ENCODE measurements at regions not wholly inside any gene's neighbourhood (a gene's known extent, or its start where the extent isn't known, plus 50 kb on each side); places are given as distances from the start of the nearest gene placed in this dataset.
"Not testable (repeated sequence)": the region's sequence is repeated elsewhere in the genome, so short reads cannot be mapped to it uniquely, and the experiment has no call there.

DNA sequence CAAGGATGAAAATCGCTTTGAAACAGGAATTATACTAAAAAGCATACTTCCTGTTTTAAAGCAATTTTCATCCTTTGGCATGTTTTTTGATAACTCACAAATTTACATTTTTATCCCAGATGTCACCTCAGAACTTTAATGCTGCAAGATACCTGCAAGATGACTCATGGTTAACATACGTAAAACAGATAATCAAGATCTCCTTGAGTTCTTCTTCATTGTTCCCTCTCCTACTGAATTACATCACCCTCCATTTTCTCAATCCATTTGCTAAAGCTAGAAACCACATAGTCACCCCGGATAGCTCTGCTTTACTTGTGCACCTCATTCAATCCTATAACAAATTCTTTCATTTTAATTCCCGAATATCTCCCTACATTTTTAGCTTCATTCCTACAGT lies 1114.2 kb downstream of the PLA2G4A start:
- Mint-ChIP-seq H3K27ac (ENCODE audit: unreplicated experiment) (no peak overlapping the region), H3K27me3 (ENCODE audit: low read depth) (peaks cover 2% of the 10 kb centered on the region), H3K9me3 (ENCODE audit: low read depth) (peaks cover 14% of the 10 kb centered on the region), H3K4me3 (ENCODE audit: unreplicated experiment) (no peak overlapping the region), H3K4me1 (ENCODE audit: low read depth) (no peaks in the 10 kb centered on the region), H3K36me3 (ENCODE audit: low read depth) (peaks cover 2% of the 10 kb centered on the region)
- DNase-seq (ENCODE audit: low spot score): no peak
- TF ChIP-seq, protein P1, sequence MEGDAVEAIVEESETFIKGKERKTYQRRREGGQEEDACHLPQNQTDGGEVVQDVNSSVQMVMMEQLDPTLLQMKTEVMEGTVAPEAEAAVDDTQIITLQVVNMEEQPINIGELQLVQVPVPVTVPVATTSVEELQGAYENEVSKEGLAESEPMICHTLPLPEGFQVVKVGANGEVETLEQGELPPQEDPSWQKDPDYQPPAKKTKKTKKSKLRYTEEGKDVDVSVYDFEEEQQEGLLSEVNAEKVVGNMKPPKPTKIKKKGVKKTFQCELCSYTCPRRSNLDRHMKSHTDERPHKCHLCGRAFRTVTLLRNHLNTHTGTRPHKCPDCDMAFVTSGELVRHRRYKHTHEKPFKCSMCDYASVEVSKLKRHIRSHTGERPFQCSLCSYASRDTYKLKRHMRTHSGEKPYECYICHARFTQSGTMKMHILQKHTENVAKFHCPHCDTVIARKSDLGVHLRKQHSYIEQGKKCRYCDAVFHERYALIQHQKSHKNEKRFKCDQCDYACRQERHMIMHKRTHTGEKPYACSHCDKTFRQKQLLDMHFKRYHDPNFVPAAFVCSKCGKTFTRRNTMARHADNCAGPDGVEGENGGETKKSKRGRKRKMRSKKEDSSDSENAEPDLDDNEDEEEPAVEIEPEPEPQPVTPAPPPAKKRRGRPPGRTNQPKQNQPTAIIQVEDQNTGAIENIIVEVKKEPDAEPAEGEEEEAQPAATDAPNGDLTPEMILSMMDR (IDR thresholded peaks at IDR 0.05): no peak

DNA sequence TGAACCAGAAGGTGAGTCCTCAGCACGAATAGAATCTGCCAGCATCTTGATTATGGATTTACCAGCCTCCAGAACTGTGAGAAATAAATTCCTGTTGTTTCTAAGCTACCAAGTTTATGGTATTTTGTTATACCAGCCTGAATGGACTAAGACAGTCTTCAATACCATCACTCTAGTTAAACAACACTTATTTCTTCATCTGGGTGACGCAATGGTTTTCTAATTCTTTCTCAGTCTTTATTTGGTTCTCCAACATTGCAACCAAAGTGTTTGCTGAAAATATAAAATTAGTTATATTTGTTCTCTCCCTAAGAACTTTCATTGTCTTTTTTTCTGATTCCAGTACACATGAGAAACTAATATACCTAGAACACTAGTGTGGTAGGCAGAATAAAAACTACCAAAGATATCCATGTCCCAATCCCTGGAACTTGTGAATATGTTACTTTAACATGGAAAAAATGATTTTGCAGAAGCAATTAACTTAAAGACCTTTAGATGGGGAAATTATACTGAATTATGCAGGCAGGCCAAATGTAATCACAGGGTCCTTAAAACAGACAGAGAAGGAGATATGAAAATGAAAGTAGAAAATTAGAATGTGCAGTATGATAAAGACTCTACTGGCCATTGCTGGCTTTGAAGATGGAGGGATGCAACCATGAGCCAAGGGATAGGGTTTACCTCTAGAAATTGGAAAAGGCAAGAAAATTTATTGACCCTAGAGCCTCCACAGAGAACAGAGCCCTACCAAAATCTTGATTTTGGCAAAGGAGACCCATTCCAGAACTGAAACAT lies 1115.1 kb downstream of the PLA2G4A start:
- H3K36me3 Mint-ChIP-seq (ENCODE audit: low read depth): peaks cover 2% of the 10 kb centered on the region

DNA sequence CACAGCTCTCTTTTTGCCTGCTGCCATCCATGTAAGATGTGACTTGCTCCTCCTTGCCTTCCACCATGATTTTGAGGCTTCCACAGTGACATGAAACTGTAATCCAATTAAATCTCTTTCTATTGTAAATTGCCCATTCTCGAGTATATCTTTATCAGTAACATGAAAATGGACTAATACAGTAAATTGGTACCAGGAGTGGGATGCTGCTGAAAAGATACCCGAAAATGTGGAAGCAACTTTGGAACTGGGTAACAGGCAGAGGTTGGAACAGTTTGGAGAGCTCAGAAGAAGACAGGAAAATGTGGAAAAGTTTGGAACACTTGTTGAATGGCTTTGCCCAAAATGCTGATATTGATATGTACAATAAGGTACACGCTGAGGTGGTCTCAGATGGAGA lies 1117.9 kb downstream of the PLA2G4A start:
- not testable (repeated sequence) for H3K4me1 Mint-ChIP-seq (ENCODE audit: low read depth); H3K27me3 Mint-ChIP-seq (ENCODE audit: low read depth); H3K36me3 Mint-ChIP-seq (ENCODE audit: low read depth); DNase-seq (ENCODE audit: low spot score); H3K4me3 Mint-ChIP-seq (ENCODE audit: unreplicated experiment); H3K27ac Mint-ChIP-seq (ENCODE audit: unreplicated experiment)
- peaks cover 25% of the 10 kb centered on the region for H3K9me3 Mint-ChIP-seq (ENCODE audit: low read depth)

More for the DNA sequence above, 1115.1 kb downstream of the PLA2G4A start:
- no peaks in the 10 kb centered on the region for H3K4me1 Mint-ChIP-seq (ENCODE audit: low read depth)
- H3K27ac Mint-ChIP-seq (ENCODE audit: unreplicated experiment): no peak overlapping the region
- H3K27me3 Mint-ChIP-seq (ENCODE audit: low read depth): no peaks in the 10 kb centered on the region
- TF ChIP-seq, protein P1 (IDR thresholded peaks at IDR 0.05): no peak
- DNase-seq (ENCODE audit: low spot score): no peak
- no peak overlapping the region for H3K4me3 Mint-ChIP-seq (ENCODE audit: unreplicated experiment)
- H3K9me3 Mint-ChIP-seq (ENCODE audit: low read depth): peaks cover 17% of the 10 kb centered on the region

DNA sequence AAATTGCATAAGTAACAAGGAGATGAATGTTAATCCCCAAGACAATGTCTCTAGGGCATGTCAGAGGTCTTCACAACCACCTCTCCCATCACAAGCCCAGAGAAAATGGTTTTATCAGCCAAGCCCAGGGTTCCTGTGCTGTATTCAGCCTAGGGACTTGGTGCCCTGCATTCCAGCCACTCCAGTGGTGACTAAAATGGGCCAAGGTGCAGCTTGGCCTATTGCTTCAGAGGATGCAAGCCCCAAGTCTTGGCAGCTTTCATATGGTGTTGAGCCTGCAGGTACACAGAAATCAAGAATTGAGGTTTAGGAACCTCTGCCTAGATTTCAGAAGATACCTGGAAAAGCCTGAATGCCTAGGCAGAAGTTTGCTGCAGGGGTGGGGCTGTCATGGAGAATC lies 1118.6 kb downstream of the PLA2G4A start:
- no peaks in the 10 kb centered on the region for H3K4me1 Mint-ChIP-seq (ENCODE audit: low read depth)
- no peaks in the 10 kb centered on the region for H3K27me3 Mint-ChIP-seq (ENCODE audit: low read depth)
- H3K9me3 Mint-ChIP-seq (ENCODE audit: low read depth): peaks cover 31% of the 10 kb centered on the region
- TF ChIP-seq, protein P1 (IDR thresholded peaks at IDR 0.05): no peak
- H3K27ac Mint-ChIP-seq (ENCODE audit: unreplicated experiment): no peak overlapping the region
- H3K4me3 Mint-ChIP-seq (ENCODE audit: unreplicated experiment): no peak overlapping the region
- no peak for DNase-seq (ENCODE audit: low spot score)
- peaks cover 3% of the 10 kb centered on the region for H3K36me3 Mint-ChIP-seq (ENCODE audit: low read depth)

DNA sequence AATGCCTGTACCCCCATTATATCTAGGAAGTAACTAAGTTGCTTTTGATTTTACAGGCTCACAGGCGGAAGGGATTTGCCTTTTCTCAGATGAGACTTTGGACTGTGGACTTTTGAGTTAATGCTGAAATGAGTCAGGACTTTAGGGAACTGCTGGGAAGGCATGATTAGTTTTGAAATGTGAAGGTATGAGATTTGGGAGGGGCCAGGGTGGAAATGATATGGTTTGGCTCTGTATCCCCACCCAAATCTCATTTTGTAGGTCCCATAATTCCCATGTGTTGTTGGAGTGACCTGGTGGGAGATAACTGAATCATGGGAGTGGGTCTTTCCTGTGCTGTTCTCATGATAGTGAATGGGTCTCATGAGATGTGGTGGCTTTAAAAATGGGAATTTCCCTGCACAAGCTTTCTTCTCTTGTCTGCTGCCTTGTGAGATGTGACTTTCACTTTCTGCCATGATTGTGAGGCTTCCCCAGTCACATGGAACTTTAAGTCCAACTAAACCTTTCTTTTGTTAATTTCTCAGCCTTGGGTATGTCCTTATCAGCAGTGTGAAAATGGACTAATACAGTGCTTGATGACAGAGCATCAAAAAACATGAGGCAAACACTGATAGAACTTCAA lies 1119.5 kb downstream of the PLA2G4A start:
- Mint-ChIP-seq H3K9me3 (ENCODE audit: low read depth) (peaks cover 38% of the 10 kb centered on the region), H3K27me3 (ENCODE audit: low read depth) (no peaks in the 10 kb centered on the region), H3K36me3 (ENCODE audit: low read depth) (peaks cover 3% of the 10 kb centered on the region), H3K27ac (ENCODE audit: unreplicated experiment) (no peak overlapping the region), H3K4me1 (ENCODE audit: low read depth) (no peaks in the 10 kb centered on the region), H3K4me3 (ENCODE audit: unreplicated experiment) (no peak overlapping the region)
- no peak for DNase-seq (ENCODE audit: low spot score)
- TF ChIP-seq, protein P1 (IDR thresholded peaks at IDR 0.05): no peak

Measured in chondrocyte (in vitro differentiated cells).